ENCODE measurements at regions not wholly inside any gene's neighbourhood (a gene's known extent, or its start where the extent isn't known, plus 50 kb on each side); places are given as distances from the start of the nearest gene placed in this dataset.

DNA sequence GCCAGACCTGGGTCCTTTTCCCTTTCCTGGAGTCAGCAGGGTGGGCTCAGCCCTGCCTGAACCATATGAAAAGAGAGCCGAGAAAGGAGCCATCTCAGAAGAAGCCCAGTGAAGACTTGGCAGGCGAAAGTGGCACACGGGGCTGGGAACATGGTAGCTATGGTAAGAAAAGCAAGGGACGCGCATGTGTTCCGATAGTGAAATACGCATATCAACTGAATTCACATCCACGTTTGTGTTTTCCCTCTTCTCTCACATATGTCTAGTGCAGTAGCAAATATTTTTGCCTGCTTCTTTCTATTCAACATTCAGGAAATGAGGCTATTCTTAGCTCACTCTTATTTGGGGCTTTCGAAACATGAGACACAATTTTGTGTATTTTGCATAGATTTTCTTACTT, 54.1 kb upstream of the PEG3 start:
- intact Hi-C loops (cut with DNase I): no loop called here
- Histone ChIP-seq H3K27ac (no peak overlapping the region), H3K27me3 (no peaks in the 10 kb centered on the region), H3K36me3 (no peaks in the 10 kb centered on the region), H3K4me3 (no peak overlapping the region), H3K9me3 (no peaks in the 10 kb centered on the region), H3K4me1 (no peaks in the 10 kb centered on the region)
- no peak for DNase-seq (ENCODE audit: extremely low spot score in 2 of 2)
- TF ChIP-seq POLR2A (IDR thresholded peaks at IDR 0.05) (no peak), POLR2AphosphoS5 (IDR thresholded peaks at IDR 0.05; ENCODE audit: insufficient read depth in 1 of 2, low read depth in 1 of 2) (no peak)
- TF ChIP-seq, protein P1, sequence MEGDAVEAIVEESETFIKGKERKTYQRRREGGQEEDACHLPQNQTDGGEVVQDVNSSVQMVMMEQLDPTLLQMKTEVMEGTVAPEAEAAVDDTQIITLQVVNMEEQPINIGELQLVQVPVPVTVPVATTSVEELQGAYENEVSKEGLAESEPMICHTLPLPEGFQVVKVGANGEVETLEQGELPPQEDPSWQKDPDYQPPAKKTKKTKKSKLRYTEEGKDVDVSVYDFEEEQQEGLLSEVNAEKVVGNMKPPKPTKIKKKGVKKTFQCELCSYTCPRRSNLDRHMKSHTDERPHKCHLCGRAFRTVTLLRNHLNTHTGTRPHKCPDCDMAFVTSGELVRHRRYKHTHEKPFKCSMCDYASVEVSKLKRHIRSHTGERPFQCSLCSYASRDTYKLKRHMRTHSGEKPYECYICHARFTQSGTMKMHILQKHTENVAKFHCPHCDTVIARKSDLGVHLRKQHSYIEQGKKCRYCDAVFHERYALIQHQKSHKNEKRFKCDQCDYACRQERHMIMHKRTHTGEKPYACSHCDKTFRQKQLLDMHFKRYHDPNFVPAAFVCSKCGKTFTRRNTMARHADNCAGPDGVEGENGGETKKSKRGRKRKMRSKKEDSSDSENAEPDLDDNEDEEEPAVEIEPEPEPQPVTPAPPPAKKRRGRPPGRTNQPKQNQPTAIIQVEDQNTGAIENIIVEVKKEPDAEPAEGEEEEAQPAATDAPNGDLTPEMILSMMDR (IDR thresholded peaks at IDR 0.05): no peak

DNA sequence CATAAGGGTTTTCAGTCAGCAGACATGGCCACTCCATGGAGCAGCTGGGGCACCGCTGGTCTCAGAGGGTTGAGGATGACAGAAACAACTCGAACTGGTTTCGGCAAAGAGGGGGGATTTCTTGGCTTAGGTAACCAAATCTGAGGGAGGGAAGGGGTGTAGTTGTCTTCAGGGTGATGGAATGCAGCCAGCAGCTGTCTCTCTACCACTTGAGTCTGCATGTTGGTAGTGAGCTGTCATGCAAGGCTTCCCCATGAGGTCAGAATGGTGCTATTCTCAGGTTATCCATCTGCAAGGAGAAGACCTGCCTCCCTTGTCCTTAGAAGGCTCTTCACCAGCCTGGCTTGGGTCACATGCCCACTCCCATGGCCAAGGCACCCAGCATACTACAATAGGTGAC, 55.6 kb upstream of the PEG3 start:
- H3K4me3 ChIP-seq: no peak overlapping the region
- H3K4me1 ChIP-seq: no peaks in the 10 kb centered on the region
- no peaks in the 10 kb centered on the region for H3K9me3 ChIP-seq
- no peaks in the 10 kb centered on the region for H3K36me3 ChIP-seq
- no peak overlapping the region for H3K27ac ChIP-seq
- intact Hi-C loops (cut with DNase I): no loop called here
- no peaks in the 10 kb centered on the region for H3K27me3 ChIP-seq
- TF ChIP-seq POLR2AphosphoS5 (IDR thresholded peaks at IDR 0.05; ENCODE audit: insufficient read depth in 1 of 2, low read depth in 1 of 2): no peak
- TF ChIP-seq POLR2A (IDR thresholded peaks at IDR 0.05): no peak
- TF ChIP-seq, protein P1 (IDR thresholded peaks at IDR 0.05): no peak
- DNase-seq (ENCODE audit: extremely low spot score in 2 of 2): no peak

DNA sequence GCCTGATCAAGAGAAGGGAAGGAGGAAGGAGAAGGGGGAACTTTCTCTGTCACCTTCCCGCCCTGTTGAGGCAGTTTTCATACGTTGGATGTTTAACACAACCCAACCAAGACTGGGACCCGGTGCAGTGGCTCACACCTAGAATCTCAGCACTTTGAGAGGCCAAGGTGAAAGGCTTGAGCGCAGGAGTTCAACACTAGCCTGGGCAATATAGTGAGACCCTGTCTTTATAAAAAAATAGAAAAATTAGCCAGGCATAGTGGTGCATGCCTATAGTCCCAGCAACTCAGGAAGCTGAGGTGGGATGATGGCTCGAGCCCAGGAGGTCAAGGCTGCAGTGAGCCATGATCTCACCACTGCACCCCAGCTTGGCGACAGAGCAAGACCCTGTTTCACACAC, 59.4 kb upstream of the PEG3 start:
- H3K27me3 ChIP-seq: no peaks in the 10 kb centered on the region
- DNase-seq (ENCODE audit: extremely low spot score in 2 of 2): no peak
- H3K4me3 ChIP-seq: no peak overlapping the region
- H3K27ac ChIP-seq: no peak overlapping the region
- no peak for TF ChIP-seq POLR2A (IDR thresholded peaks at IDR 0.05)
- TF ChIP-seq, protein P1 (IDR thresholded peaks at IDR 0.05): no peak
- TF ChIP-seq POLR2AphosphoS5 (IDR thresholded peaks at IDR 0.05; ENCODE audit: insufficient read depth in 1 of 2, low read depth in 1 of 2): no peak
- H3K4me1 ChIP-seq: no peaks in the 10 kb centered on the region
- intact Hi-C loops (cut with DNase I): no loop called here
- no peaks in the 10 kb centered on the region for H3K9me3 ChIP-seq
- no peaks in the 10 kb centered on the region for H3K36me3 ChIP-seq

DNA sequence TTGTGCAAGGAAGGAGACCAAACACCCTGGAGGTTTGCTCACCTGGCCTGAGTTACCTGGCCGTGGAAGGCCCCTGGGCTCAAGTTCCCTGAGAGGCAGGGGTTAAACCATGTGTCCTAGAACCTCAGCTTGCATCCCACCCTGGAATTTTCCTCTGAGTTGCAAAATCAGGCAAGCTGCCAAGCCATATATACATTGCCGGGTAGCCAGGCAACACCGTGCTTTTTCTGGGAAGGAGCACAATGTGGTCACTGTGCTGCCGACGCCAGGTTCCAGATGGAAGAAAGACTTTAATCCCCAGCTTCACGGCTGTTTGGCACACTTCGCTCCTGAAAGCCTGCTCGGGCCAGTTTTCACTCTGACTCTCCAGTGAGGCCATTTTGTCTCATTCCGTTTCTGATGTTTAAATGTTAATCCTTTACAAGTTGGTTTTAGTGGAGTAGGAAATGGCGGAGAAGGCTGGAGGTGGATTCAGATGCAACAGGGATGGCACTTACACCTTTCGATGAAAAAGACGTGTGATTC, 60.1 kb upstream of the PEG3 start:
- no peak for DNase-seq (ENCODE audit: extremely low spot score in 2 of 2)
- Histone ChIP-seq H3K27me3 (no peaks in the 10 kb centered on the region), H3K27ac (no peak overlapping the region), H3K4me1 (no peaks in the 10 kb centered on the region), H3K9me3 (no peaks in the 10 kb centered on the region), H3K36me3 (no peaks in the 10 kb centered on the region), H3K4me3 (no peak overlapping the region)
- TF ChIP-seq POLR2A (IDR thresholded peaks at IDR 0.05) (no peak), POLR2AphosphoS5 (IDR thresholded peaks at IDR 0.05; ENCODE audit: insufficient read depth in 1 of 2, low read depth in 1 of 2) (no peak)
- TF ChIP-seq, protein P1 (IDR thresholded peaks at IDR 0.05): no peak
- intact Hi-C loops (cut with DNase I): no loop called here

DNA sequence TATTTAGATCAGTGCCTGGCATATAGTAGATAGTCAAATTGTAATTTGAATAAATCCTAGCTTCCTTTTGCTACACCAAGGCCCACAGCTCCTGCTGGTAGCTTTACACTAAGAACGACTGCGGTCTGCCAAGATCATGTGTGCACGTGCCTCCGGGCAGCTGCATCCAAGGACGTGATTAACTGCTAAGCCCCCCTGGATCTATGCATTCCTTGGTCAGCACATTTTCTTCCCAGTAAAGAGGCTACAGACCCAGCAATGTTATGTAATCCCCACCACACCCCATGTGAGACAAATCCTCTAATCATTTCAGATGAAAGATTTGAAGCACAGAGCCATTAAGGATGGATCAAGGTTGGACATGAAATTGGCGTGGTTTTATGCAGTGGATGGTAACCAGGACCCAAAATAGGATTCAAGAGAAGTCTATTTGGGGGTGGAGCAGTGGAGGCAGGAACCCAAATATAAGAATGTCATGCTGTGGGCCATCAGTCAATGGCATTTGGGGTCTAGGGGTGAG, 65.2 kb upstream of the PEG3 start:
- intact Hi-C loops (cut with DNase I): no loop called here
- TF ChIP-seq POLR2AphosphoS5 (IDR thresholded peaks at IDR 0.05; ENCODE audit: insufficient read depth in 1 of 2, low read depth in 1 of 2) (no peak), POLR2A (IDR thresholded peaks at IDR 0.05) (no peak)
- TF ChIP-seq, protein P1 (IDR thresholded peaks at IDR 0.05): no peak
- Histone ChIP-seq H3K4me3 (no peak overlapping the region), H3K27me3 (no peaks in the 10 kb centered on the region), H3K27ac (no peak overlapping the region), H3K36me3 (no peaks in the 10 kb centered on the region), H3K4me1 (no peaks in the 10 kb centered on the region), H3K9me3 (no peaks in the 10 kb centered on the region)
- DNase-seq (ENCODE audit: extremely low spot score in 2 of 2): no peak
